ENCODE measurements at regions not wholly inside any gene's neighbourhood (a gene's known extent, or its start where the extent isn't known, plus 50 kb on each side); places are given as distances from the start of the nearest gene placed in this dataset.

DNA sequence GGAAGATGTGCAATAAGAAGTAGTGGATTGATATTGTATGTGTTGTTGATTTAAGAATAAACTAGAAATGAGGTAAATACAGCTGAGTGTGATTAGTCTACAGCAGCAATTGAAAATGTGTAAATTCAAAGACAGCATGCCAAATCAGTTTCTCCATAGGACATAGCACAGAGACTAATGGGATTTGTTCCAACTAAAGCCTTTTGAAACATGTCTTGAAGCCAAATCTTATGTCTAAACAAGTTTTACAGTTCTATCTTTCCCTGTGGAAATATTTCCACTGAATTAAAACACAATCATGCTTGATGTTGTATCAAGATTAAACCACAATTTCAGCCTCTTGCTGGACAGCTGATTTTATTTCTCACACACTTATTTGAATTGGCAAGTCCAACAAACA lies 497.4 kb upstream of the FAM47C start:
- H3K4me1 ChIP-seq, result no peaks in the 10 kb centered on the region
- intact Hi-C loops (cut with DNase I; ENCODE audit: low total_unique reads), result no loop called here

DNA sequence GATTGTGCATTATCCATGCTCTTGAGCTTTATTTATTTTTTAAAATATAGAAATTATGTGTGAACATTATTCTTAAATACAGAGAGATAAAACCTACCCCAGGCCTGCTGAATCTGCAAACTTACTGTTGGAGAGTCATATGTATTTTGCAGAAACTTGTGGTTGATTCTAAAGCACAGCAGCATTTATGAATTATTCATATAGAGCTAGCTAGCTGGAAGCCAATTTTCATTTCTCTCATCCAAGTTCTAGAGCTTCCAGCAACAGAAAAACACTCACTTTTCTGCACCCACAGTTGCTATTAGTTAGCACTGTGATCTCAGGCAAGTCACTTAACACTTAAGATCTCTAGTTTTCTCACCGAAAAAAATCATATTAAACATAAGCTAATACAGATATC lies 479.5 kb upstream of the FAM47C start:
- Histone ChIP-seq H3K36me3 (no peaks in the 10 kb centered on the region), H3K4me1 (no peaks in the 10 kb centered on the region), H3K4me3 (no peak overlapping the region), H3K27me3 (replicated peaks in 1 of 7) (no peaks in the 10 kb centered on the region), H3K27ac (no peak overlapping the region), H3K9me3 (no peaks in the 10 kb centered on the region)
- TF ChIP-seq POLR2AphosphoS5 (IDR thresholded peaks at IDR 0.05) (no peak), POLR2A (IDR thresholded peaks at IDR 0.05) (no peak), CTCF (IDR thresholded peaks at IDR 0.05 in 8 of 11, conservative IDR thresholded peaks at IDR 0.05 in 3 of 11) (no peak)
- intact Hi-C loops (cut with DNase I; ENCODE audit: low total_unique reads), result no loop called here
- 66 to 96% (median 81%) methylated on average over 1 of the region's 1 CpG for WGBS, 5 donors
- DNase-seq, result no peak

More for the DNA sequence above, 497.4 kb upstream of the FAM47C start:
- Histone ChIP-seq H3K9me3 (peaks cover 4 to 50% (median 28%) of the 10 kb centered on the region in 8 donors), H3K27me3 (replicated peaks in 1 of 7) (no peaks in the 10 kb centered on the region), H3K36me3 (no peaks in the 10 kb centered on the region), H3K4me3 (no peak overlapping the region), H3K27ac (no peak overlapping the region)
- no peak for DNase-seq
- TF ChIP-seq POLR2A (IDR thresholded peaks at IDR 0.05), result no peak

- WGBS, 5 donors, result 58 to 82% (median 76%) methylated on average over 6 of the region's 6 CpGs
Measured at GRCh38 chrX:36534900-36535299, 473.3 kb upstream of the FAM47C start.

GRCh38 chrX:36543499-36543898 lies 464.7 kb upstream of the FAM47C start:
- TF ChIP-seq CTCF (IDR thresholded peaks at IDR 0.05 in 8 of 11, conservative IDR thresholded peaks at IDR 0.05 in 3 of 11) (no peak), POLR2A (IDR thresholded peaks at IDR 0.05) (no peak), POLR2AphosphoS5 (IDR thresholded peaks at IDR 0.05) (no peak)
- no peaks in the 10 kb centered on the region for H3K36me3 ChIP-seq
- H3K27me3 ChIP-seq (replicated peaks in 1 of 7), result no peaks in the 10 kb centered on the region
- intact Hi-C loops (cut with DNase I; ENCODE audit: low total_unique reads), result no loop called here
- DNase-seq, result no peak
- H3K4me3 ChIP-seq, result no peak overlapping the region
- H3K27ac ChIP-seq, result no peak overlapping the region
- H3K4me1 ChIP-seq, result no peaks in the 10 kb centered on the region
- 37 to 68% (median 50%) methylated on average over 1 of the region's 1 CpG for WGBS, 5 donors
- peaks cover 0 to 10% (median 0%) of the 10 kb centered on the region in 8 donors for H3K9me3 ChIP-seq

More at GRCh38 chrX:36534900-36535299, 473.3 kb upstream of the FAM47C start:
- Histone ChIP-seq H3K36me3 (no peaks in the 10 kb centered on the region), H3K4me3 (no peak overlapping the region), H3K4me1 (no peaks in the 10 kb centered on the region), H3K27ac (no peak overlapping the region), H3K9me3 (no peaks in the 10 kb centered on the region), H3K27me3 (replicated peaks in 1 of 7) (no peaks in the 10 kb centered on the region)
- DNase-seq, result no peak
- intact Hi-C loops (cut with DNase I; ENCODE audit: low total_unique reads), result no loop called here
- TF ChIP-seq POLR2A (IDR thresholded peaks at IDR 0.05), result no peak
- TF ChIP-seq CTCF (IDR thresholded peaks at IDR 0.05 in 8 of 11, conservative IDR thresholded peaks at IDR 0.05 in 3 of 11), result no peak
- TF ChIP-seq POLR2AphosphoS5 (IDR thresholded peaks at IDR 0.05), result no peak

- Histone ChIP-seq H3K4me1 (no peaks in the 10 kb centered on the region), H3K9me3 (no peaks in the 10 kb centered on the region), H3K27me3 (replicated peaks in 1 of 7) (no peaks in the 10 kb centered on the region), H3K4me3 (no peak overlapping the region), H3K27ac (no peak overlapping the region), H3K36me3 (no peaks in the 10 kb centered on the region)
- intact Hi-C loops (cut with DNase I; ENCODE audit: low total_unique reads), result no loop called here
- TF ChIP-seq CTCF (IDR thresholded peaks at IDR 0.05 in 8 of 11, conservative IDR thresholded peaks at IDR 0.05 in 3 of 11) (no peak), POLR2AphosphoS5 (IDR thresholded peaks at IDR 0.05) (no peak), POLR2A (IDR thresholded peaks at IDR 0.05) (no peak)
- 47 to 80% (median 73%) methylated on average over 2 of the region's 2 CpGs for WGBS, 5 donors
- DNase-seq, result no peak
Measured at GRCh38 chrX:36562986-36563385, 445.2 kb upstream of the FAM47C start.
